CD4-positive, alpha-beta T cell (primary cell): ENCODE measurements at regions not wholly inside any gene's neighbourhood (a gene's known extent, or its start where the extent isn't known, plus 50 kb on each side); places are given as distances from the start of the nearest gene placed in this dataset.

Experiments used
- ATAC-seq: fragments of 200-7000 bp; cut with Tn5 transposase; one replicate; pipeline ENCODE4 v1.10.0; 2022; ENCODE audit warnings: mild to moderate bottlenecking; ENCODE audit not compliant: poor library complexity
- CTCF ChIA-PET: fragments of 350-600 bp; sonication (Branson Sonifier 250); formaldehyde crosslinking; loops from one replicate; lab custom pipeline; 2021; ENCODE audit warnings: antibody characterized with exemption, inconsistent platforms; lab: Charles Lee
- POLR2A ChIA-PET: fragments of 350-600 bp; sonication (Branson Sonifier 250); formaldehyde crosslinking; loops from one replicate; lab custom pipeline; 2021; ENCODE audit warnings: antibody characterized with exemption, inconsistent platforms; lab: Charles Lee
- DNase-seq, 14 experiments: peaks; one replicate each; pipeline ENCODE4 v3.0.0-alpha.2; 2013 to 2020; ENCODE audit warnings: mixed read lengths in 2 of 14
- H3K27ac ChIP-seq, 2 donors: one replicate each; pipeline versions ENCODE4 v1.5.1 to v1.7.0; 2013; ENCODE audit warnings: low read length in 2 of 2, low read depth in 1 of 2, mild to moderate bottlenecking in 1 of 2
- H3K27me3 ChIP-seq, 2 experiments: 1 replicate in 1 of 2; 2 replicates in 1 of 2; pipeline versions ENCODE4 v1.6.1 to v1.7.0; 2013; ENCODE audit warnings: low read length in 2 of 2, control low read depth in 1 of 2, mild to moderate bottlenecking in 1 of 2, moderate library complexity in 1 of 2; ENCODE audit not compliant: insufficient read depth in 2 of 2, control insufficient read depth in 1 of 2
- H3K36me3 ChIP-seq: one replicate; pipeline ENCODE4 v1.6.1; 2013; ENCODE audit warnings: low read length, control low read depth; ENCODE audit not compliant: insufficient read depth
- H3K4me1 ChIP-seq: one replicate; pipeline ENCODE4 v1.6.1; 2013; ENCODE audit warnings: low read length, control low read depth; ENCODE audit not compliant: insufficient read depth
- H3K4me3 ChIP-seq: one replicate; pipeline ENCODE4 v1.5.1; 2013; ENCODE audit warnings: mild to moderate bottlenecking, low read length, moderate library complexity
- H3K9me3 ChIP-seq, 2 experiments: 1 replicate in 1 of 2; 2 replicates in 1 of 2; pipeline versions ENCODE4 v1.6.1 to v1.7.0; 2013; ENCODE audit warnings: low read length in 2 of 2, mild to moderate bottlenecking in 2 of 2, control low read depth in 1 of 2, moderate library complexity in 1 of 2; ENCODE audit not compliant: control insufficient read depth in 1 of 2, insufficient read depth in 1 of 2
- H3K27ac Mint-ChIP-seq: one replicate; pipeline ENCODE4 v1.8.0; 2020; ENCODE audit warnings: mixed read lengths
- H3K27me3 Mint-ChIP-seq: one replicate; pipeline ENCODE4 v1.8.0; 2021; ENCODE audit warnings: mixed read lengths
- H3K36me3 Mint-ChIP-seq: one replicate; pipeline ENCODE4 v1.8.0; 2021; ENCODE audit warnings: low read depth, mixed read lengths
- H3K4me1 Mint-ChIP-seq: one replicate; pipeline ENCODE4 v1.8.0; 2021; ENCODE audit warnings: low read depth, mixed read lengths
- H3K4me3 Mint-ChIP-seq: one replicate; pipeline ENCODE4 v1.8.0; 2020; ENCODE audit warnings: mild to moderate bottlenecking, mixed read lengths
- H3K9me3 Mint-ChIP-seq: one replicate; pipeline ENCODE4 v1.8.0; 2020; ENCODE audit warnings: mixed read lengths
- intact Hi-C, 2 experiments: fragments of 100-400 bp; cut with DNase I in 1 of 2; cut with micrococcal nuclease in 1 of 2; formaldehyde crosslinking; loops; one replicate each; pipeline versions ENCODE4 v1.15.1 to v1.9.0; 2023 to 2025; cut with DNase I, micrococcal nuclease
- TF ChIP-seq, protein P1 (sequence below): fragments of 200-600 bp; IDR thresholded peaks from one replicate; pipeline ENCODE4 v1.8.0; 2022; ENCODE audit warnings: antibody characterized with exemption, mild to moderate bottlenecking

- ChIA-PET CTCF (no interaction called here), POLR2A (no interaction called here)
- intact Hi-C loops = no loop called here
- H3K27me3 ChIP-seq = no peaks in the 10 kb centered on the region
- no peak overlapping the region for H3K4me3 ChIP-seq
- no peaks in the 10 kb centered on the region for H3K36me3 ChIP-seq
- H3K9me3 ChIP-seq = no peaks in the 10 kb centered on the region
- Mint-ChIP-seq H3K4me3 (no peak overlapping the region), H3K4me1 (no peaks in the 10 kb centered on the region), H3K36me3 (no peaks in the 10 kb centered on the region), H3K27ac (no peak overlapping the region), H3K9me3 (peaks cover 18% of the 10 kb centered on the region), H3K27me3 (no peaks in the 10 kb centered on the region)
- H3K4me1 ChIP-seq = no peaks in the 10 kb centered on the region
- DNase-seq (no peak), ATAC-seq (no peak)
- TF ChIP-seq, protein P1, sequence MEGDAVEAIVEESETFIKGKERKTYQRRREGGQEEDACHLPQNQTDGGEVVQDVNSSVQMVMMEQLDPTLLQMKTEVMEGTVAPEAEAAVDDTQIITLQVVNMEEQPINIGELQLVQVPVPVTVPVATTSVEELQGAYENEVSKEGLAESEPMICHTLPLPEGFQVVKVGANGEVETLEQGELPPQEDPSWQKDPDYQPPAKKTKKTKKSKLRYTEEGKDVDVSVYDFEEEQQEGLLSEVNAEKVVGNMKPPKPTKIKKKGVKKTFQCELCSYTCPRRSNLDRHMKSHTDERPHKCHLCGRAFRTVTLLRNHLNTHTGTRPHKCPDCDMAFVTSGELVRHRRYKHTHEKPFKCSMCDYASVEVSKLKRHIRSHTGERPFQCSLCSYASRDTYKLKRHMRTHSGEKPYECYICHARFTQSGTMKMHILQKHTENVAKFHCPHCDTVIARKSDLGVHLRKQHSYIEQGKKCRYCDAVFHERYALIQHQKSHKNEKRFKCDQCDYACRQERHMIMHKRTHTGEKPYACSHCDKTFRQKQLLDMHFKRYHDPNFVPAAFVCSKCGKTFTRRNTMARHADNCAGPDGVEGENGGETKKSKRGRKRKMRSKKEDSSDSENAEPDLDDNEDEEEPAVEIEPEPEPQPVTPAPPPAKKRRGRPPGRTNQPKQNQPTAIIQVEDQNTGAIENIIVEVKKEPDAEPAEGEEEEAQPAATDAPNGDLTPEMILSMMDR = no peak
- H3K27ac ChIP-seq = no peak overlapping the region
These were observed 559.5 kb upstream of the CHRM3 start for GRCh38 chr1:238826891-238827290.

DNA sequence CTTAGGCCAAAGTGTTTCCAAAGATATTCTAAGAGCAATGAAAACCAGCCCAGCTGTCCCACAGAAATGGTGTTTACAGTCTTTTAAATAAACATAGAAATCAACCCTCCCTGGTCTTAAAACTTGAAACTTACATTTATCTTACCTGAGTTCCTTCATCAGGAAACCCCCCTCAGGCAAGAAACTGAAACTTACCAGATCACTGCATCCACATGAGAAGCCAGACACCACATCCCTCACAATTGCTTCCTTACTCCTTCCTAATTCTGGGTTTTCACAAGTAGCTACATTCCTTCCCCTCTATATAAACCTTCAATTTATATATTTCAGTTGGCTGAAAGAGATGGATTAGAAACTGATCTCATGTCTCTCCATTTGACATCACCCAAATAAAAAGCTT, 563.0 kb upstream of the CHRM3 start:
- Mint-ChIP-seq H3K27ac (no peak overlapping the region), H3K4me3 (no peak overlapping the region), H3K9me3 (peaks cover 13% of the 10 kb centered on the region), H3K27me3 (no peaks in the 10 kb centered on the region), H3K36me3 (no peaks in the 10 kb centered on the region), H3K4me1 (no peaks in the 10 kb centered on the region)
- CTCF ChIA-PET = no interaction called here
- intact Hi-C loops = no loop called here
- no peaks in the 10 kb centered on the region for H3K36me3 ChIP-seq
- no peak overlapping the region for H3K4me3 ChIP-seq
- no peak for DNase-seq
- TF ChIP-seq, protein P1 = no peak
- peaks cover 0 to 5% of the 10 kb centered on the region in 2 experiments for H3K9me3 ChIP-seq
- no peak for ATAC-seq
- H3K27me3 ChIP-seq = no peaks in the 10 kb centered on the region
- POLR2A ChIA-PET = no interaction called here
- H3K4me1 ChIP-seq = no peaks in the 10 kb centered on the region
- no peak overlapping the region for H3K27ac ChIP-seq

GRCh38 chr1:238811211-238811879, 575.0 kb upstream of the CHRM3 start:
- ATAC-seq (no peak), DNase-seq (no peak)
- no peak overlapping the region for H3K27ac Mint-ChIP-seq
- no peak overlapping the region for H3K4me3 ChIP-seq
- H3K4me1 Mint-ChIP-seq = no peaks in the 10 kb centered on the region
- intact Hi-C loops = no loop called here
- H3K4me1 ChIP-seq = no peaks in the 10 kb centered on the region
- H3K36me3 Mint-ChIP-seq = no peaks in the 10 kb centered on the region
- H3K27ac ChIP-seq = no peak overlapping the region
- no peaks in the 10 kb centered on the region for H3K27me3 ChIP-seq
- peaks cover 0 to 3% of the 10 kb centered on the region in 2 experiments for H3K9me3 ChIP-seq
- TF ChIP-seq, protein P1 = no peak
- no peak overlapping the region for H3K4me3 Mint-ChIP-seq
- H3K9me3 Mint-ChIP-seq = peaks cover 4% of the 10 kb centered on the region
- no peaks in the 10 kb centered on the region for H3K27me3 Mint-ChIP-seq
- POLR2A ChIA-PET = no interaction called here
- CTCF ChIA-PET = no interaction called here
- no peaks in the 10 kb centered on the region for H3K36me3 ChIP-seq
